Uterus (tissue), 3 donors: ENCODE measurements at regions not wholly inside any gene's neighbourhood (a gene's known extent, or its start where the extent isn't known, plus 50 kb on each side); places are given as distances from the start of the nearest gene placed in this dataset.

Source experiments
- DNase-seq, 2 donors: peaks; one replicate each; pipeline ENCODE4 v3.0.0-alpha.2; 2019 to 2020
- H3K27ac ChIP-seq, 2 donors: fragments of 200-600 bp; sonication (generic); 1 replicate in 1 of 2; 2 replicates in 1 of 2; pipeline ENCODE4 v1.5.1; 2016 to 2018
- H3K27me3 ChIP-seq, 2 donors: fragments of 200-600 bp; sonication (generic); one replicate each; pipeline ENCODE4 v1.5.1; 2018 to 2019; ENCODE audit warnings: control low read depth in 1 of 2
- H3K36me3 ChIP-seq, 2 donors: fragments of 200-600 bp; sonication (generic); one replicate each; pipeline ENCODE4 v1.5.1; 2019; ENCODE audit warnings: control low read depth in 1 of 2
- H3K4me1 ChIP-seq, 2 donors: fragments of 200-600 bp; sonication (generic); one replicate each; pipeline ENCODE4 v1.5.1; 2018 to 2019; ENCODE audit warnings: control low read depth in 1 of 2
- H3K4me3 ChIP-seq, 2 donors: fragments of 200-600 bp; sonication (generic); 1 replicate in 1 of 2; 2 replicates in 1 of 2; pipeline ENCODE4 v1.5.1; 2018 to 2019; ENCODE audit warnings: mild to moderate bottlenecking in 1 of 2
- H3K9me3 ChIP-seq, 2 donors: fragments of 200-600 bp; sonication (generic); one replicate each; pipeline ENCODE4 v1.5.1; 2019; ENCODE audit warnings: control low read depth in 1 of 2
- POLR2A ChIP-seq, 2 donors: fragments of 450-650 bp; IDR thresholded peaks; one replicate each; pipeline ENCODE4 v1.6.1; 2016; ENCODE audit warnings: antibody characterized with exemption in 2 of 2, mild to moderate bottlenecking in 1 of 2, moderate library complexity in 1 of 2
- intact Hi-C: fragments of 100-400 bp; cut with DNase I; formaldehyde crosslinking; loops from one replicate; pipeline ENCODE4 v1.15.1; 2023; ENCODE audit warnings: low total_unique reads
- TF ChIP-seq, protein P1 (sequence below), 4 experiments: fragments of 200-600 bp in 2 of 4; fragments of 450-650 bp in 2 of 4; sonication (generic) in 2 of 4; IDR thresholded peaks; one replicate each; pipeline ENCODE4 v1.5.1; 2016 to 2019; ENCODE audit warnings: antibody characterized with exemption in 4 of 4, mild to moderate bottlenecking in 2 of 4, moderate library complexity in 1 of 4
- donor health status: DM: yes; HTN: yes; CAD: no.

DNA sequence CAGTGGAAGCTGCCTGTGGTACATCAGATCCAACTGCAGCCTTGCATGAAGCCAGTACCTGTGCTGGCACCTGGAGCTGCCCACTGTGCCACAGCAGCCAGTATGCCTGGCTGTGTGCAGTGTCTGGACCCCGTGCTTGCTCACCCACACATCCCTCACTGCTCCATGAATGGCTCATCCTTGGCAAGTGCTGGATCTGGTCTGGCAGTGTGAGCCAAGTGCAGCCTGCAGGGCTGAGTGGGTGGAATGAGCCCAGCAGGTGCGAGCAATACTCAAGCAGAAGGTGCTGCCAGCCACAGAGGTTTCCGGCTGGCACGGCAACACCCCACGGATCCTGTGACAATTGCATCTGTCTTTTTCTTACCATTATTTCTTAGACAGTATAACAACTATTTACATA lies 488.2 kb upstream of the ROBO2 start:
- Histone ChIP-seq H3K4me3 (no peak overlapping the region), H3K4me1 (no peaks in the 10 kb centered on the region), H3K27me3 (no peaks in the 10 kb centered on the region), H3K9me3 (no peaks in the 10 kb centered on the region), H3K36me3 (no peaks in the 10 kb centered on the region), H3K27ac (no peak overlapping the region)
- DNase-seq, result no peak
- intact Hi-C loops, result no loop called here
- TF ChIP-seq, protein P1, sequence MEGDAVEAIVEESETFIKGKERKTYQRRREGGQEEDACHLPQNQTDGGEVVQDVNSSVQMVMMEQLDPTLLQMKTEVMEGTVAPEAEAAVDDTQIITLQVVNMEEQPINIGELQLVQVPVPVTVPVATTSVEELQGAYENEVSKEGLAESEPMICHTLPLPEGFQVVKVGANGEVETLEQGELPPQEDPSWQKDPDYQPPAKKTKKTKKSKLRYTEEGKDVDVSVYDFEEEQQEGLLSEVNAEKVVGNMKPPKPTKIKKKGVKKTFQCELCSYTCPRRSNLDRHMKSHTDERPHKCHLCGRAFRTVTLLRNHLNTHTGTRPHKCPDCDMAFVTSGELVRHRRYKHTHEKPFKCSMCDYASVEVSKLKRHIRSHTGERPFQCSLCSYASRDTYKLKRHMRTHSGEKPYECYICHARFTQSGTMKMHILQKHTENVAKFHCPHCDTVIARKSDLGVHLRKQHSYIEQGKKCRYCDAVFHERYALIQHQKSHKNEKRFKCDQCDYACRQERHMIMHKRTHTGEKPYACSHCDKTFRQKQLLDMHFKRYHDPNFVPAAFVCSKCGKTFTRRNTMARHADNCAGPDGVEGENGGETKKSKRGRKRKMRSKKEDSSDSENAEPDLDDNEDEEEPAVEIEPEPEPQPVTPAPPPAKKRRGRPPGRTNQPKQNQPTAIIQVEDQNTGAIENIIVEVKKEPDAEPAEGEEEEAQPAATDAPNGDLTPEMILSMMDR (IDR thresholded peaks at IDR 0.05), result no peak
- no peak for TF ChIP-seq POLR2A (IDR thresholded peaks at IDR 0.05)

DNA sequence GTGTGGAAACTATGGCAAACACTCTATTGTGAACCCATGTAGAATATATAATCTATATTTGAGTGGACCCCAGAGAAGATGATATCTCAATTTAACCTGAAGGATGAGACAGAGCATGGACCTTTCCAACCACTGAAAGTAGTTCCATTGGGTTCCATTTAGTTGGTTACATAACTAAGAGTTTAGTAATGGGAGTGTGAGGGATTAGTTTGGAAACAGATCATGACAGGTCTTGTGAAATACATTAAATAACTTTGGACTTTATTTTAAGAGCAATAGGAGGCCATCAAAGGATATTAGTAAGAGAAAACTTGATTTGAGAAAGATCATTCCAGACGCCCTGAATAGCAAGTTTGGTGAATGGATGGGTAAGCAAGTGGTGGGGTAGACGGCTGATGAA lies 487.2 kb upstream of the ROBO2 start:
- no peak for TF ChIP-seq POLR2A (IDR thresholded peaks at IDR 0.05)
- TF ChIP-seq, protein P1 (IDR thresholded peaks at IDR 0.05), result no peak
- no peaks in the 10 kb centered on the region for H3K4me1 ChIP-seq
- no peaks in the 10 kb centered on the region for H3K9me3 ChIP-seq
- H3K4me3 ChIP-seq, result no peak overlapping the region
- DNase-seq, result no peak
- no peaks in the 10 kb centered on the region for H3K36me3 ChIP-seq
- H3K27me3 ChIP-seq, result no peaks in the 10 kb centered on the region
- H3K27ac ChIP-seq, result no peak overlapping the region
- intact Hi-C loops, result no loop called here

DNA sequence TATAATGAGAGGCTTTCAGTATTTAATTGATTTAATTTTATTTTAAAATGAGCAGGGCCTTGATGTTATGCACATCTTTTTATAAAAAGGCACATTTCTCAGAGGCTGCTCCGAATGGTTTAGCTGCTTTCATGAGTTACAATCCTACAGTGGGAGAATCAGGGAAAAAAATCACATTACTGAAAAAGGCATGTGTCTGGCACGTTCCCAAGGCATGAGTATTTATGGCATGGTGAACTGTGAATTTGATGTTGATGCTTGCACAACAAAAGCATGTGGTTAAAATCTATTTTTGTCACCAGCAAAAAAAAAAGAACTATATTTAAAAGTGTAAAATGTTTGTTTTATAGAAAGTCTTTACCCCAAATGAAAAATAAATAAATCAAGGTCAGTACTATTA lies 485.2 kb upstream of the ROBO2 start:
- H3K9me3 ChIP-seq, result no peaks in the 10 kb centered on the region
- intact Hi-C loops, result no loop called here
- H3K36me3 ChIP-seq, result no peaks in the 10 kb centered on the region
- no peak overlapping the region for H3K4me3 ChIP-seq
- no peak for DNase-seq
- H3K27me3 ChIP-seq, result no peaks in the 10 kb centered on the region
- no peak overlapping the region for H3K27ac ChIP-seq
- no peak for TF ChIP-seq POLR2A (IDR thresholded peaks at IDR 0.05)
- TF ChIP-seq, protein P1 (IDR thresholded peaks at IDR 0.05), result no peak
- H3K4me1 ChIP-seq, result no peaks in the 10 kb centered on the region

DNA sequence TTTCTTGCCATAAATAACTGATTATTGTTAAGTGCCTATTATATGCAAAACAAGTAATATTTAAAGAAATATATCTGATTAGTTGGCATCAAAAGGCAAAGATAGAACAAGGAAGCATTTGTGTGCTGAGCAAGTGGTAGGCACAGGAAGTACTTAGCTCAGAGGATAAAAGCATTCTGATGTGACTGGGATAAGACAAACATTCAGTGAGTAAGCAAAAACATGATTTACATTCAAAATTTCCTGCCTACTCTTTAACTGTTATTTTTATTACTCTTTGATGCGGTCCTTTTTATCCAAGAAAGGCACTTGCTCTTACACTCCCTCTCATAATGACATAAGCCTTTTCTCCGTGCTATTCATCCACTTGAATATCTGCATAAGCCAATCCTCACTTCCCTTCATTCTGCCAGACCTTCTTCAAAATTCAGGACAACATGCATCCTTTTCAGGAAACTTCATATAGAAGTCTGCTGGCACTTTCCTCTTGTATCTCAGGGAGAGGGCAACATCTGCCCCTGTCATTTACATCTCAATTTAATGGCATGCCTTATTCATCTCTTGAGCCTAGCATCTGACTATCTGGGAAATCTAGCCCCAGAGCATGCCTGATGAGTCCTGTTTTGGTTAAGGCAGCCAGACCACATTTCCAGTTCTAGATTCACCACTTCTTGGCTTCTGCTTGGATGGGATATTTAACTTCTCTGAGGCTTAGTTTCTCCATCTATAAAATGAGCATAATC lies 478.2 kb upstream of the ROBO2 start:
- no peaks in the 10 kb centered on the region for H3K36me3 ChIP-seq
- no peaks in the 10 kb centered on the region for H3K9me3 ChIP-seq
- intact Hi-C loops, result no loop called here
- TF ChIP-seq POLR2A (IDR thresholded peaks at IDR 0.05), result no peak
- TF ChIP-seq, protein P1 (IDR thresholded peaks at IDR 0.05), result no peak
- no peaks in the 10 kb centered on the region for H3K27me3 ChIP-seq
- H3K27ac ChIP-seq, result no peak overlapping the region
- no peak for DNase-seq
- H3K4me1 ChIP-seq, result no peaks in the 10 kb centered on the region
- H3K4me3 ChIP-seq, result no peak overlapping the region

DNA sequence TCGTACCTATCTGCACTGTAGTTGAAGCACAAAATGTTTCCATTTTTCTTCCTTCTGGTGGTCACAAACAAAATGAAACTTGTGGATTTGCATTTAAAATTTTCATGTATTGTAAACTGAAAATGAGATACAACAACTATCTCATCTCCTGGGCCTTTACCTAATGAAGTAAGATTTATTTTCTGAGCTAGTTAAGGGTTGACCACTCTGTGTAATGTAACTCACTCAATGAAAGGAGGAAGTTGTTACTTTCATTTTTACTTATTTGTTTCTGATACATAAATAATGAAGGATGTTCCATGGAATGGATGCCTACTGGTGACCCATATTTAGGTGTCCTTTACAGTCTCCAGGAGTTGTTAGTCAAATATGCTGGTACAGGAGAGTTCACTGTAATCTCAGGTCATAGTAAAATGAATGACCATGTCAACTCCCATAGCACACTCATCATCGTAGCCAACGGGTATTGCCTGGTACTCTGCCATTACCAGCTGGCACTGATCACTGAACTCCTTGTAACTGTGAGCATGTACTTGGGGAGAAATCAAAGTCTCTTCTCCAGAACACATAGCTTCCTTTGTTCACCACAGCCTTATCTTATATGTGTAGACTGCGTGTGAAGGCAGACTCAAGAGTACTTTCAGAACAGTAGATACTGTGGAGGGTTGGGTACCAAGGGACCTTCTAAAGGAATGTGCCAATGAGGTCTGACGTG lies 474.2 kb upstream of the ROBO2 start:
- TF ChIP-seq POLR2A (IDR thresholded peaks at IDR 0.05), result no peak
- no peak for DNase-seq
- Histone ChIP-seq H3K4me1 (no peaks in the 10 kb centered on the region), H3K4me3 (no peak overlapping the region), H3K36me3 (no peaks in the 10 kb centered on the region), H3K27ac (no peak overlapping the region), H3K9me3 (no peaks in the 10 kb centered on the region), H3K27me3 (no peaks in the 10 kb centered on the region)
- intact Hi-C loops, result no loop called here
